Nephron (organoid): ENCODE measurements at regions not wholly inside any gene's neighbourhood (a gene's known extent, or its start where the extent isn't known, plus 50 kb on each side); places are given as distances from the start of the nearest gene placed in this dataset.

Source experiments
- H3K27ac Mint-ChIP-seq, 3 experiments: 2 replicates each; pipeline ENCODE4 v1.8.0; 2020; ENCODE audit warnings: mixed read lengths in 3 of 3, mild to moderate bottlenecking in 2 of 3, moderate library complexity in 1 of 3
- H3K27me3 Mint-ChIP-seq: 2 replicates; pipeline ENCODE4 v1.8.0; 2021; ENCODE audit warnings: low read depth, mild to moderate bottlenecking, moderate library complexity, mixed read lengths
- H3K36me3 Mint-ChIP-seq: 2 replicates; pipeline ENCODE4 v1.8.0; 2020; ENCODE audit warnings: low read depth, mixed read lengths
- H3K4me1 Mint-ChIP-seq: 2 replicates; pipeline ENCODE4 v1.8.0; 2020; ENCODE audit warnings: mixed read lengths
- H3K4me3 Mint-ChIP-seq, 3 experiments: 2 replicates each; pipeline ENCODE4 v1.8.0; 2020; ENCODE audit warnings: mild to moderate bottlenecking in 3 of 3, mixed read lengths in 3 of 3, moderate library complexity in 2 of 3
- H3K9me3 Mint-ChIP-seq: 2 replicates; pipeline ENCODE4 v1.8.0; 2020; ENCODE audit warnings: mixed read lengths
- TF ChIP-seq, protein P1 (sequence below), 3 experiments: fragments of 200-600 bp; sonication (generic); IDR thresholded peaks; one replicate each; pipeline ENCODE4 v1.5.0; 2021; ENCODE audit warnings: antibody characterized with exemption in 3 of 3; ENCODE audit not compliant: unreplicated experiment in 3 of 3

DNA sequence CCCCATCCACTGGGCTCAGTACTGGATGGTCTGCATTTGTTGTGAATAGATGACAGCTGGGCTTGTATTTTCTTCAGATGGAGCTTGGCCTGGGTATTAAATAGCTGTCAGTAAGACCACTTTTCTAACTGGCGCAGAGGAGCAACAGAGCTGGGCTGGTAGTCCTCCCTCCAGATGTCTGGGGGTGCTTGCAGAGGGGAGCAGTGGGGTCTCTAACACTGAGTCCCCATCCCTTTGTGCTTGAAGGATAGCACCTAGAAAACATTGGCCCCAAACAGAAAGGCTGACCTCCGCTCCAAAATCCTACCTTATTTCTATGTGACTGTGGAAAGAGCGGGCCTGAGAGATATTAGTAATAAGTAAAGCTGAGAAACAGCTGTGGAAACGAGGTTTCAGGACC is 131.6 kb upstream of the E2F8 start:
- TF ChIP-seq, protein P1, sequence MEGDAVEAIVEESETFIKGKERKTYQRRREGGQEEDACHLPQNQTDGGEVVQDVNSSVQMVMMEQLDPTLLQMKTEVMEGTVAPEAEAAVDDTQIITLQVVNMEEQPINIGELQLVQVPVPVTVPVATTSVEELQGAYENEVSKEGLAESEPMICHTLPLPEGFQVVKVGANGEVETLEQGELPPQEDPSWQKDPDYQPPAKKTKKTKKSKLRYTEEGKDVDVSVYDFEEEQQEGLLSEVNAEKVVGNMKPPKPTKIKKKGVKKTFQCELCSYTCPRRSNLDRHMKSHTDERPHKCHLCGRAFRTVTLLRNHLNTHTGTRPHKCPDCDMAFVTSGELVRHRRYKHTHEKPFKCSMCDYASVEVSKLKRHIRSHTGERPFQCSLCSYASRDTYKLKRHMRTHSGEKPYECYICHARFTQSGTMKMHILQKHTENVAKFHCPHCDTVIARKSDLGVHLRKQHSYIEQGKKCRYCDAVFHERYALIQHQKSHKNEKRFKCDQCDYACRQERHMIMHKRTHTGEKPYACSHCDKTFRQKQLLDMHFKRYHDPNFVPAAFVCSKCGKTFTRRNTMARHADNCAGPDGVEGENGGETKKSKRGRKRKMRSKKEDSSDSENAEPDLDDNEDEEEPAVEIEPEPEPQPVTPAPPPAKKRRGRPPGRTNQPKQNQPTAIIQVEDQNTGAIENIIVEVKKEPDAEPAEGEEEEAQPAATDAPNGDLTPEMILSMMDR (IDR thresholded peaks at IDR 0.05; ENCODE audit: unreplicated experiment in 3 of 3), result no peak
- H3K4me1 Mint-ChIP-seq, result peaks cover 35% of the 10 kb centered on the region
- no peaks in the 10 kb centered on the region for H3K36me3 Mint-ChIP-seq
- H3K27ac Mint-ChIP-seq, result no peak overlapping the region
- no peaks in the 10 kb centered on the region for H3K9me3 Mint-ChIP-seq
- H3K4me3 Mint-ChIP-seq, result no peak overlapping the region
- H3K27me3 Mint-ChIP-seq, result peaks cover 43% of the 10 kb centered on the region

DNA sequence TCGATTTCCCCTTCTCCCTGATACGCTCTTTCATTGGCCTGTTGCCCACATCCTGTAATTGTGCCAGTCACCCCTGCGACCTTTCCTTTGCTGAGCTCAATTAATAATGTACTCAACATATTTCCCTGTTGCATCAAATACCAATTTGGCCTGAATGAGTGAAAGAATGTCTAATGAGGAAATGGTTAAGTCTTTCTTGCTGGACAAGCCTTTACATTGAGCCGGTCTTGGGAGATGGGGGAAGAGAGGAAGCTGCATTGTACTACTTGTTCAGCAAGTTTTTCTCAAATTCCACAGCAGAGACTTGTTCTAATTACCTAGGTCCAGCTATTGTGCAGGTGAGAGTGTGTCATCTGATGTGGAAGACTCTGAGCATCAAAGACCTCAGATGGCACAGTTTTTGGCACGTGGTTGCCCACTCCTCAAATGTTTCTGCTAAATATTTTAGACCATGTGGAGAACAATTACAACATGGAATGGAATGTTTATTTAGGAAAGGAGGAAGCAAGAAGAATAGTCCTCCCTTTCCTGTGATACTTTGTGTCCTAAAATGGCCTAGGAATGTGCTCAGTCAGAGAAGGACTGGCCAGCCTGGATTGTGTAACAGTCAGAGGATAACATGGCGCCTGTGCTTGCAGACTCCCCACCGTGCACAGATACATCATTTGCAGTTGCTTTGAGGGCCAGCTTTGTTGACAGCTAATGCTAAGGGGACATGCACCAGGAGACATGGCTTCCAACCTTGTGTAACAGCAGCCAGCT is 129.5 kb upstream of the E2F8 start:
- TF ChIP-seq, protein P1 (IDR thresholded peaks at IDR 0.05; ENCODE audit: unreplicated experiment in 3 of 3), result no peak
- Mint-ChIP-seq H3K27me3 (peaks cover 31% of the 10 kb centered on the region), H3K9me3 (no peaks in the 10 kb centered on the region), H3K4me1 (peaks cover 35% of the 10 kb centered on the region), H3K4me3 (no peak overlapping the region), H3K27ac (peak overlapping the region in 2 of 3 experiments; percentile 2 to 40), H3K36me3 (no peaks in the 10 kb centered on the region)

DNA sequence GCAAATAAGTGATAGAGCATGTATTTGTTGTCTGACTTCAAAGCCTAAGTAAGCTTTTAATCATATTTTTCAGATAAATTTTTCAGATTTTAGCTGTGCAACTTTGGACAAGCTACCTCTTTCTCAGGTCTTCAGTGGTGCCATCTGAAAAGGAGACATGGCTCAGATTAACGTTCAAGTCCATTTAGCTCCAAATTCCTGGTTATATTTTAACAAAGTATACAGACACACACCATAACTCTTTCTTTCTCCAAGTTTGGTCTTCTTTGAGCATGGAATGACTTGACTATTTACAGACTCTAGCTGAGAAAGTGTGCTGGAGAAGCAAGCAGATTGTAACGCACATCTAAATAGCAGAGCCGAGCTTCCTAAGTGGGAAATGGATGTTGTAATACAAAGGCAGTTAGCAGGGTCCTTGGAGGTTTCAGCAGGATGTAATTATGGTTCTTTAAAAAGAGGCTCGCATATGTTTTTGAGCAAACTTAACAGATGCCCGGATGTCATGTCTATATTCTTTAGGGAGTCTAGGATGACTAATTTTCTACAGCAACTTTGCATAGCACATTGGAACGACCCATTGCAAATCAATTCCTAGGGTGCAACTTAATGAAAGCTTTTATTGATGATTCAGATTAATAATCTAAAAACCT is 128.1 kb upstream of the E2F8 start:
- Mint-ChIP-seq H3K4me1 (peaks cover 35% of the 10 kb centered on the region), H3K4me3 (no peak overlapping the region), H3K27me3 (peaks cover 27% of the 10 kb centered on the region), H3K27ac (peak overlapping the region in 2 of 3 experiments; percentile 23 to 52), H3K36me3 (no peaks in the 10 kb centered on the region), H3K9me3 (no peaks in the 10 kb centered on the region)
- TF ChIP-seq, protein P1 (IDR thresholded peaks at IDR 0.05; ENCODE audit: unreplicated experiment in 3 of 3), result no peak

DNA sequence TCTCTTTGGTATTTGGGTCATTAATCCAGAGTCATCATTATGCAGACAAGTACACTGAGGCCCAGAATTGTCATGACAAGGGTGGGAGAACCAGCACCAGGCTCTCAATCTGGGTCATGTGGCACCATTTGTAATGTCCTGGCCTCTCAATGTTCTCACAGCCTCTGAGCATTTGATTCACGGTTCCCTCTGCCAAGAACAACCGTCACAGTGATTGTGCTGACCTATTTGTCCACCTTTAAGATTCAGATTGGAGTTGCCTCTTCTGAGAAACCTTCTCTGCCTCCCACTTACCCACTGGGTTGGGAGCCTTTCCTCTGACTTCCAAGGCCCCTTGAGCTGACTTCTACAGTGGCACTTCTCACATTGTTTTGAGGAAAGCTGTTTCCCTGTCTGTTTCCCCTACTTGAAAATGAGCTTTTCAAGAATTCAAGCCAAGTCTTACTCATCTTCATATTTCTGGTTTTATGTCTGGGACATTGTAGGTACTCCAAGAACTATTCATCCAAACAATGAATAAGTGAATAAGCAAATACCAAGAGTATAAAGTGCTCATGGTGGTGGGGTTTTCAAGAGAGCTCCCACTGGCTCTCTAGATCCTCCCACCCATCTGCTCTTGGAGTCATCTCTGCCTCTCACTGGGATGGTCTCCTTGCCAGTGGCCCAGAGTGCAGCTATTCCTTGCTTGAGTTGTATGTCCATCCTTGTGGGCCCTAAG is 126.4 kb upstream of the E2F8 start:
- Mint-ChIP-seq H3K27me3 (peaks cover 27% of the 10 kb centered on the region), H3K9me3 (no peaks in the 10 kb centered on the region), H3K4me3 (no peak overlapping the region), H3K27ac (no peak overlapping the region), H3K4me1 (peaks cover 23% of the 10 kb centered on the region), H3K36me3 (no peaks in the 10 kb centered on the region)
- TF ChIP-seq, protein P1 (IDR thresholded peaks at IDR 0.05; ENCODE audit: unreplicated experiment in 3 of 3), result no peak

DNA sequence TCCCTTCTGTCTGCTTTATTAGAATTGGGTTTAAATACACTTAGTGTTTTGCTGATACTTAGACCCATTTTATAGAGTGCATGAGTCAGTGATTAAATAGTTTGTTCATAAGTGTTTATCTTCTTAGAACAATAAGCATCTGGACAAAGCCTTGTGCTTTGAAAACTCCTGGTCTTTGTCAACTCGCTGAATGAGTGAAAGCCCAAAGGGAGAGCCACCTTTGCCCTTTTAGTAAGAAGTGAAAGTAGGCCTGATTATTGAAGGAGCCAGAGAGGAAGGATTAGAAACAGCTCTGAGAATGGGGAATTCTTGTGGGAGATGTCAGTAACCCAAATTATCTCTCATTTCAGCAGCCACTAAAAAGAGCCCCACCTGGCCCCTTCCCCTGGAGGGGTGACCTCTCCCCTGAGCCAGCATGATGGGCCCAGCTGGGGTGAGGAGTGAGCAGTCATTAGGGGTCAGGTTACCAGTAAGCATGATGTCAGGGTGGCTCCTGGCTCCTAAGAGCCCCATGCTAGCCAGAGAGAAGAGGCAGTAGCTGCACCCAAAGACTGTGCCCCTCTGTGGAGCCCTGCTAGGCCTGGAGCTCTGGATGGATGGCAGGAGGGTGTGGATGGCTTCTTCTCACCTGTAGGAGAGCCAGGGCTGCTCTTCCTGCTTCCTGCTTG is 125.1 kb upstream of the E2F8 start:
- TF ChIP-seq, protein P1 (IDR thresholded peaks at IDR 0.05; ENCODE audit: unreplicated experiment in 3 of 3), result no peak
- Mint-ChIP-seq H3K27ac (no peak overlapping the region), H3K9me3 (no peaks in the 10 kb centered on the region), H3K4me1 (peaks cover 17% of the 10 kb centered on the region), H3K36me3 (no peaks in the 10 kb centered on the region), H3K27me3 (peaks cover 34% of the 10 kb centered on the region), H3K4me3 (no peak overlapping the region)
